ENCODE measurements at regions not wholly inside any gene's neighbourhood (a gene's known extent, or its start where the extent isn't known, plus 50 kb on each side); places are given as distances from the start of the nearest gene placed in this dataset.

GRCh38 chr20:22214296-22214695 lies 370.1 kb downstream of the FOXA2 start:
- Histone ChIP-seq H3K27ac (ENCODE audit: low read depth in 1 of 2, low read length in 2 of 2) (no peak overlapping the region), H3K4me3 (ENCODE audit: low read depth in 1 of 3, low read length in 3 of 3) (no peak overlapping the region), H3K27me3 (ENCODE audit: control insufficient read depth in 4 of 4, insufficient read depth in 4 of 4, low read length in 3 of 4) (peaks cover 0 to 14% (median under 1%) of the 10 kb centered on the region in 4 donors), H3K36me3 (ENCODE audit: control insufficient read depth in 4 of 4, insufficient read depth in 3 of 4, low read depth in 1 of 4, low read length in 3 of 4) (no peaks in the 10 kb centered on the region), H3K9me3 (ENCODE audit: control insufficient read depth in 4 of 4, low read length in 3 of 4) (no peaks in the 10 kb centered on the region), H3K4me1 (ENCODE audit: control insufficient read depth in 4 of 4, insufficient read depth in 4 of 4, low read length in 3 of 4) (no peaks in the 10 kb centered on the region), H3K9ac (ENCODE audit: low read depth in 1 of 2, low read length in 2 of 2) (no peak overlapping the region)
- TF ChIP-seq JUND (IDR thresholded peaks at IDR 0.05) (no peak), YY1 (IDR thresholded peaks at IDR 0.05) (no peak), RXRA (IDR thresholded peaks at IDR 0.05) (no peak), ZBTB33 (IDR thresholded peaks at IDR 0.05) (no peak), REST (IDR thresholded peaks at IDR 0.05) (no peak), HNF4A (conservative IDR thresholded peaks at IDR 0.05) (no peak), RAD21 (IDR thresholded peaks at IDR 0.05) (no peak), NR2F2 (IDR thresholded peaks at IDR 0.05) (no peak), TAF1 (conservative IDR thresholded peaks at IDR 0.05) (no peak), SP1 (IDR thresholded peaks at IDR 0.05) (no peak), HNF4G (IDR thresholded peaks at IDR 0.05) (no peak), CTCF (IDR thresholded peaks at IDR 0.05; ENCODE audit: low read depth, low read length, missing input control) (no peak), EGR1 (IDR thresholded peaks at IDR 0.05; ENCODE audit: low read depth in 2 of 2) (no peak), MAX (IDR thresholded peaks at IDR 0.05) (no peak), FOXA2 (IDR thresholded peaks at IDR 0.05) (no peak), ATF3 (IDR thresholded peaks at IDR 0.05) (no peak), GABPA (IDR thresholded peaks at IDR 0.05 in 1 of 2, conservative IDR thresholded peaks at IDR 0.05 in 1 of 2) (no peak), FOXA1 (IDR thresholded peaks at IDR 0.05) (no peak)
- no peak for DNase-seq (ENCODE audit: low spot score)
- WGBS = 71% methylated on average over 3 of the region's 3 CpGs

Data from liver (tissue), 8 donors.